Skin of body (tissue), 1 donor: ENCODE measurements at regions not wholly inside any gene's neighbourhood (a gene's known extent, or its start where the extent isn't known, plus 50 kb on each side); places are given as distances from the start of the nearest gene placed in this dataset.
"Not testable (repeated sequence)": the region's sequence is repeated elsewhere in the genome, so short reads cannot be mapped to it uniquely, and the experiment has no call there.

Experiments
- DNase-seq: peaks from one replicate; lab custom pipeline; 2025; lab: John Stamatoyannopoulos, UW

GRCh38 chr4:126761947-126762662 lies 870.7 kb upstream of the INTU start:
- DNase-seq, result no peak

- no peak for DNase-seq
Observed at GRCh38 chr4:126762663-126763247, 870.0 kb upstream of the INTU start.

- DNase-seq, result peak; percentile 82
Observed at GRCh38 chr4:126766241-126766640, 866.5 kb upstream of the INTU start.

- no peak for DNase-seq
Observed at GRCh38 chr4:126768338-126768737, 864.4 kb upstream of the INTU start.

- DNase-seq, result not testable (repeated sequence)
Observed at GRCh38 chr4:126770811-126771553, 861.8 kb upstream of the INTU start.

GRCh38 chr4:126771618-126772017 lies 861.1 kb upstream of the INTU start:
- DNase-seq, result not testable (repeated sequence)

- DNase-seq, result no peak
Observed at GRCh38 chr4:126772662-126773061, 860.1 kb upstream of the INTU start.

GRCh38 chr4:126775485-126776106 lies 857.2 kb upstream of the INTU start:
- no peak for DNase-seq

GRCh38 chr4:126776361-126776760 lies 856.4 kb upstream of the INTU start:
- no peak for DNase-seq

- no peak for DNase-seq
Observed at GRCh38 chr4:126777649-126778048, 855.1 kb upstream of the INTU start.

- no peak for DNase-seq
Observed at GRCh38 chr4:126778348-126778747, 854.4 kb upstream of the INTU start.

- DNase-seq, result no peak
Observed at GRCh38 chr4:126779001-126779400, 853.8 kb upstream of the INTU start.

GRCh38 chr4:126779436-126780166 lies 853.2 kb upstream of the INTU start:
- DNase-seq, result no peak

GRCh38 chr4:126783191-126783590 lies 849.6 kb upstream of the INTU start:
- no peak for DNase-seq

- DNase-seq, result no peak
Observed at GRCh38 chr4:126784966-126785580, 847.7 kb upstream of the INTU start.

GRCh38 chr4:126790633-126791032 lies 842.1 kb upstream of the INTU start:
- no peak for DNase-seq

GRCh38 chr4:126794363-126794762 lies 838.4 kb upstream of the INTU start:
- DNase-seq, result no peak

- no peak for DNase-seq
Observed at GRCh38 chr4:126798214-126798613, 834.5 kb upstream of the INTU start.

- DNase-seq, result peak; percentile 70
Observed at GRCh38 chr4:126799416-126799815, 833.3 kb upstream of the INTU start.

- DNase-seq, result peak; percentile 64
Observed at GRCh38 chr4:126799971-126800574, 832.7 kb upstream of the INTU start.
